ENCODE measurements at regions not wholly inside any gene's neighbourhood (a gene's known extent, or its start where the extent isn't known, plus 50 kb on each side); places are given as distances from the start of the nearest gene placed in this dataset.
"Not testable (repeated sequence)": the region's sequence is repeated elsewhere in the genome, so short reads cannot be mapped to it uniquely, and the experiment has no call there.

- DNase-seq (ENCODE audit: low spot score) = no peak
Observed at GRCh38 chr4:33802578-33802977, 2441.7 kb downstream of the ARAP2 start.

GRCh38 chr4:33825685-33826084 lies 2418.6 kb downstream of the ARAP2 start:
- DNase-seq (ENCODE audit: low spot score) = no peak

- not testable (repeated sequence) for DNase-seq (ENCODE audit: low spot score)
Observed at GRCh38 chr4:33829356-33829755, 2415.0 kb downstream of the ARAP2 start.

- no peak for DNase-seq (ENCODE audit: low spot score)
Observed at GRCh38 chr4:33831442-33832066, 2412.8 kb downstream of the ARAP2 start.

- DNase-seq (ENCODE audit: low spot score) = not testable (repeated sequence)
Observed at GRCh38 chr4:33835764-33836163, 2408.6 kb downstream of the ARAP2 start.

GRCh38 chr4:33837043-33837838 lies 2407.1 kb downstream of the ARAP2 start:
- no peak for DNase-seq (ENCODE audit: low spot score)

- DNase-seq (ENCODE audit: low spot score) = no peak
Observed at GRCh38 chr4:33841120-33841519, 2403.2 kb downstream of the ARAP2 start.

GRCh38 chr4:33850371-33850902 lies 2393.9 kb downstream of the ARAP2 start:
- DNase-seq (ENCODE audit: low spot score) = no peak

GRCh38 chr4:33853670-33854069 lies 2390.6 kb downstream of the ARAP2 start:
- not testable (repeated sequence) for DNase-seq (ENCODE audit: low spot score)

- no peak for DNase-seq (ENCODE audit: low spot score)
Observed at GRCh38 chr4:33864290-33864859, 2379.9 kb downstream of the ARAP2 start.

GRCh38 chr4:33873791-33874190 lies 2370.5 kb downstream of the ARAP2 start:
- DNase-seq (ENCODE audit: low spot score) = no peak

GRCh38 chr4:33878710-33879109 lies 2365.6 kb downstream of the ARAP2 start:
- no peak for DNase-seq (ENCODE audit: low spot score)

- DNase-seq (ENCODE audit: low spot score) = no peak
Observed at GRCh38 chr4:33881176-33881575, 2363.1 kb downstream of the ARAP2 start.

GRCh38 chr4:33882246-33882990 lies 2361.9 kb downstream of the ARAP2 start:
- no peak for DNase-seq (ENCODE audit: low spot score)

GRCh38 chr4:33883111-33883510 lies 2361.2 kb downstream of the ARAP2 start:
- DNase-seq (ENCODE audit: low spot score) = no peak

GRCh38 chr4:33886356-33886755 lies 2358.0 kb downstream of the ARAP2 start:
- DNase-seq (ENCODE audit: low spot score) = no peak

- no peak for DNase-seq (ENCODE audit: low spot score)
Observed at GRCh38 chr4:33890841-33891240, 2353.5 kb downstream of the ARAP2 start.

GRCh38 chr4:33911959-33912358 lies 2332.4 kb downstream of the ARAP2 start:
- no peak for DNase-seq (ENCODE audit: low spot score)

GRCh38 chr4:33914386-33914785 lies 2329.9 kb downstream of the ARAP2 start:
- DNase-seq (ENCODE audit: low spot score) = no peak

GRCh38 chr4:33923469-33923868 lies 2320.8 kb downstream of the ARAP2 start:
- DNase-seq (ENCODE audit: low spot score) = no peak

GRCh38 chr4:33924239-33924638 lies 2320.1 kb downstream of the ARAP2 start:
- DNase-seq (ENCODE audit: low spot score) = no peak

- no peak for DNase-seq (ENCODE audit: low spot score)
Observed at GRCh38 chr4:33924811-33925210, 2319.5 kb downstream of the ARAP2 start.
